Activated CD4-positive, alpha-beta T cell treated with anti-CD3 and anti-CD28 coated beads, Interleukin-2, amount 10 ng/mL, durations not matched to agents 24 days and 14 days (primary cell): ENCODE measurements at regions not wholly inside any gene's neighbourhood (a gene's known extent, or its start where the extent isn't known, plus 50 kb on each side); places are given as distances from the start of the nearest gene placed in this dataset.

Source experiments
- DNase-seq: peaks from one replicate; pipeline ENCODE4 v3.0.0; 2022
- H3K27ac Mint-ChIP-seq: one replicate; pipeline ENCODE4 v1.8.0; 2022; ENCODE audit warnings: mild to moderate bottlenecking, mixed read lengths
- H3K27me3 Mint-ChIP-seq: one replicate; pipeline ENCODE4 v1.8.0; 2022; ENCODE audit warnings: mixed read lengths
- H3K36me3 Mint-ChIP-seq: one replicate; pipeline ENCODE4 v1.8.0; 2022; ENCODE audit warnings: low read depth, mild to moderate bottlenecking, mixed read lengths
- H3K4me1 Mint-ChIP-seq: one replicate; pipeline ENCODE4 v1.8.0; 2021; ENCODE audit warnings: mixed read lengths
- H3K4me3 Mint-ChIP-seq: one replicate; pipeline ENCODE4 v1.8.0; 2022; ENCODE audit warnings: mild to moderate bottlenecking, moderate library complexity, mixed read lengths
- H3K9me3 Mint-ChIP-seq: one replicate; pipeline ENCODE4 v1.8.0; 2021; ENCODE audit warnings: mixed read lengths
- intact Hi-C: fragments of 100-400 bp; cut with micrococcal nuclease; formaldehyde crosslinking; loops from one replicate; pipeline ENCODE4 v1.15.1; 2023

DNA sequence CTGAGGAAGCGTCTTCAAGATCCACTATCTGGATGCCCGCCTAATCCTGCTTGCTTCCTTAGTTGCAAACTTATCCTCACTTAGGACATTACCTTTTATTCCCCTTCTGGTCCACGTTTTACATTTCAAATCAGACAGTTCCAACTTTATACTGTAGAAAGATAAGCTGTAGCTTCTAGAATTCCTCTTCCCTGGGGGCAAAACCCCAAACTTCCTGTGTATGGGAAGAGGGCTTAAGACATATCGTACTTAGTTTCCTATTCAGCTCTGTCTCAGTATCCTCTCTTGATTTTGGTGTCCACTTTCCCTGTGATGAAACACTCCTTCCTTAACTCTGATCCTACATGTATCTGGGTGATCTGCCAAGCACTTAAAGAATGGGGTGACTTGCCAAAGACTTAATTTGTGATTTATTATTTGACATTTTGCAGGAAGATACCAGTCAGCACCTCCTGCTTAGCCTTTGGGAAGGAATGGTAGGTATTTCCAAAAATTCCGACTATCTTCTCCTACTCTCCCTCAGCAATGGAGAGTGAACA is 245.2 kb downstream of the CDCA7 start:
- H3K27me3 Mint-ChIP-seq: no peaks in the 10 kb centered on the region
- H3K9me3 Mint-ChIP-seq: peaks cover 4% of the 10 kb centered on the region
- intact Hi-C loops: no loop called here
- H3K4me3 Mint-ChIP-seq: no peak overlapping the region
- H3K4me1 Mint-ChIP-seq: no peaks in the 10 kb centered on the region
- H3K27ac Mint-ChIP-seq: no peak overlapping the region
- no peak for DNase-seq
- no peaks in the 10 kb centered on the region for H3K36me3 Mint-ChIP-seq

DNA sequence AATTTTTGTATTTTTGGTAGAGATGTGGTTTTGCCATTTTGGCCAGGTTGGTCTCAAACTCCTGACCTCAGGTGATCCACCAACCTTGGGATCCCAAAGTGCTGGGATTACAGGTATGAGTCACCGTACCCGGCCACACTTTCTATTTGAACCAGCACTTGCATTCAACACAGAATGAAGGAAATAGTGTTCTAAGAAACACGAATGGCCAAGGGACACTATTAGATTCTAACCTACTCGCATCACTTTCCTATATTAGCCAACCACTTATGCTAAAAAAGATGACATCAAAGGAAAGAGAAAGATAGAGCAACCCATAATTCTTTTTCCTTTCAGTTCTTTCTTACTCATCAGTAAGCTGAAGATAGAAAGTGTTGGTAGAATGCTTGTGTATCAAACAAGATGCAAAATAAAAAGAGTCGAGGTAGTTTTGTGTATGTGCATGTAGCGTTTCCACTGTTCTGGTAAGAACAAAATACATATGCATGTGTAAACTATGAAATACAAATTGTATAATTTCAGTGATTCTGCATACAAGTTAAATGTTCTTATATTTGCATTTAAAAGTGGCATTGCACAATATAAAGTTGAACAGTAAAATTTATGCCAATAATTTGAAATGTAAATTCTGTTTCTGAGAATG is 247.6 kb downstream of the CDCA7 start:
- Mint-ChIP-seq H3K9me3 (peaks cover 4% of the 10 kb centered on the region), H3K27ac (no peak overlapping the region), H3K4me1 (no peaks in the 10 kb centered on the region), H3K4me3 (no peak overlapping the region), H3K27me3 (peaks cover 8% of the 10 kb centered on the region), H3K36me3 (no peaks in the 10 kb centered on the region)
- intact Hi-C loops: no loop called here
- no peak for DNase-seq

- peaks cover 4% of the 10 kb centered on the region for H3K9me3 Mint-ChIP-seq
Measured at GRCh38 chr2:173605994-173606393, 251.3 kb downstream of the CDCA7 start.

DNA sequence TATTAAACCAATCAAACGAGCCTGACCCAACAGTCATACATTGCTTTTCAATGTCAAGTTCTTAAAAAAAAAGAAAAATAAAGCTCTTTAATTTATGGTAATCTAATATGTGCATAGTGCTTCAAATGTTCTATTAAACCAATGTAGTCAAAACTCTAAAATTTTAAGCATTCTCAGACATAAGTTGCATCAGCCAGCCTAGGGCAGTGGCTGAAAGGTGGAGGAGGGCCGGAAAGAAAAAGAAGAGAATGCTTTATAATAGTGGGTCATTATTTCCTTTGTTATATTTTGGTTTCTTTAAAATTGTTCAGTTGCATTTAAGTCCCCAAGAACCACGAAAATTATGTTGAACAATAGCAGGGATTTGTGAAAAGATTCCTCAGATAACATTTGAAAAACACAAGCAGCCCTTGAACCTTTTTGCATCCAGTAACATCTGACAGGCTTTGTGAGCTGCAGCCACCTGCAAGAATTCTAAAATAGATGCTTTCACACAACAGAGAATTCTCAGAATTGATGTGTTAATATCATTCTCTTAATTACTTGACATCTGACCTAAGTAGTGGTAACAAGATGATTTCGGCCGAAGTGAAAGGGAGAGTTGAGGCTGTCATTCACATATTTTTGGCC is 252.1 kb downstream of the CDCA7 start:
- Mint-ChIP-seq H3K27ac (no peak overlapping the region), H3K9me3 (peaks cover 4% of the 10 kb centered on the region), H3K27me3 (peaks cover 23% of the 10 kb centered on the region), H3K4me3 (no peak overlapping the region), H3K4me1 (no peaks in the 10 kb centered on the region), H3K36me3 (no peaks in the 10 kb centered on the region)
- intact Hi-C loops: no loop called here
- DNase-seq: no peak

More at GRCh38 chr2:173605994-173606393, 251.3 kb downstream of the CDCA7 start:
- Mint-ChIP-seq H3K27me3 (peaks cover 21% of the 10 kb centered on the region), H3K27ac (no peak overlapping the region), H3K4me3 (no peak overlapping the region), H3K4me1 (no peaks in the 10 kb centered on the region), H3K36me3 (no peaks in the 10 kb centered on the region)
- intact Hi-C loops: no loop called here
- no peak for DNase-seq

DNA sequence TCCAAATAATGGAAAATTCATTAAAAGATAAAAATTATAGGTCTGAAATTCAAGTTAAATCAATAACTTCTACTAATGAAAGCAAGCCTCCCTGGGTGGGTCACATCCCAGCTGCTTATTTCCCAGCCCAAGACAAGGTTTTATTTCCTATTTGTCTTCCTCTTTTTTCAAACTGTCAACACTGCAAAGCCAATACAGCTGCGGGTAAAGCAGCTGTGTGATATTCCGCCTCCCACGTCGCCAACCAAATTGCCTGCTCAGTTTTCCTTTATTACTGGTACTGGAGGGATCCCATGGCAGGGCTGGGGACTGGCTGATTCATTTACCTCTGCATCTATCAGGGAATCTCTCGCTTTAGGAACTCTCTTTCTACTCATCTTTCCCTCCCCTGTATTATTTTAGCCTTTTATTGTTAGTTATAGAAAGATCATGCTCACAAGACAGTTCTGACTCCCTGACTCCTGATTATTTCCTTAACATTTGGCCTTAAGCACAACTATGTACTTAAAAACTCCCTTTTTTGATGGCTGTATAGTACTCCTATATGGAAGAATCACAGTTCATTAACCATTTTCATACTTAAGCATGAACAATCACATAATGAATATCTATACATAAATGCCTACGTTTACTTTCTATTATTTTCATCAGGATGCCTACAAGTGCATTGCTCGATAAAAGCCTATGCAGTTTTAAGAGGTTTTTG is 253.1 kb downstream of the CDCA7 start:
- Mint-ChIP-seq H3K4me1 (no peaks in the 10 kb centered on the region), H3K9me3 (peaks cover 4% of the 10 kb centered on the region), H3K4me3 (no peak overlapping the region), H3K36me3 (no peaks in the 10 kb centered on the region), H3K27ac (no peak overlapping the region), H3K27me3 (peaks cover 24% of the 10 kb centered on the region)
- intact Hi-C loops: no loop called here
- DNase-seq: no peak

DNA sequence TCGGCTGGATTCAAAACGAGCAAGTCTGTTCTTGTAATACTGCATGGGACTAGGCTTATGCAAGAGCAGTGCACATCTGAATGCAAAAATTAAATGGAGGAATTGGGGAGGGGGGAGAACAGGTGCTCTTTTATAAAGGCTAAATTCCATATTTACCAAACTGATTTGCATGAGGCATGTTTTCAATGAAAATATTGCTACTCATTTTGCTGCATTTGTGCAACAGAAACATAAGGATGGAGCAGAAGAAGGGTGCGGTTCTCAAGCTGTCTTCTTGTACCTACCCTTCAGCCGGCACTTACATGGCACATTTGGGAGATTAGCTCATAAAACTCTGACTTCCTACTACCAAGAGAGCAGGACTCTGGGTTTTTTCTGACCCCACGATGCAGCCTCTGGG is 256.4 kb downstream of the CDCA7 start:
- no peak overlapping the region for H3K4me3 Mint-ChIP-seq
- no peak for DNase-seq
- no peaks in the 10 kb centered on the region for H3K9me3 Mint-ChIP-seq
- intact Hi-C loops: no loop called here
- H3K27ac Mint-ChIP-seq: no peak overlapping the region
- H3K27me3 Mint-ChIP-seq: peaks cover 24% of the 10 kb centered on the region
- H3K4me1 Mint-ChIP-seq: no peaks in the 10 kb centered on the region
- H3K36me3 Mint-ChIP-seq: no peaks in the 10 kb centered on the region

DNA sequence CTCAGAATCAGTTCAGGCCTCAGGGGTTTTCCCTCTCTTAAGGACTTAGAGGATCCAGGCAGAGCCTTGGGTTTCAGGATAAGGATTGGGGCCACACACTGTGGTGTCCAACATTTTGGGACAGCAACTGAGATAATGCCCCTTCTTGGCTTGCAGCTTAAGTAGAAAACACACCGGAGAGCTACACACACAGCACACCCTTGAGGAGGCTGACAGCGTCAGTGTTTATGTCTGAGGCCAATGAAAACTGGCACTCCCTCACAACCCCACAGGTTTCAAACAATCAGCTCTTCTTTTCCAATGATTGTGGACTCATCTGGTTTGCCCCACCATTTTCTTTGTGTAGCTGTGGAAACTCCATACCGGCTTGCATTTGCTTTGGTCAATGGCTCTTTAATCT is 257.7 kb downstream of the CDCA7 start:
- Mint-ChIP-seq H3K4me3 (no peak overlapping the region), H3K27ac (no peak overlapping the region), H3K4me1 (no peaks in the 10 kb centered on the region), H3K36me3 (no peaks in the 10 kb centered on the region), H3K9me3 (no peaks in the 10 kb centered on the region), H3K27me3 (peaks cover 16% of the 10 kb centered on the region)
- no peak for DNase-seq
- intact Hi-C loops: no loop called here

DNA sequence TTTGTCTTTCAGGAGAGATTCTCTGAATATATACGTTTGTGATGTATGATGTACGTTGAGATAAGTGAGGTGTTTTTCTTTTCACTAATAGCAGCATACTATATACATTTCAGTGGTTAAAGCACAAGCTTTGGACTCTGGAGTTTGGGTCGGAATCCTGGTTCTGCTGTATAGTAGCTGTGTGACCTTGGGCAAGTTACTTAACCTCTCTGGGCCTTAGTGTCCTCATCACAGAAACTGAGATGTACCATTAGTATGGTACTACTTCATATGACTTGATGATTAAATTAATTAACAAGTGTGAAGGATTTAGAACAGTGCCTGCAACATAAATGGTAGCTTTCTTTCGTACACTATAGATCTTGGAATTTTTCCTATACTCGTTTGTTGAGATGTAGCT is 258.7 kb downstream of the CDCA7 start:
- no peaks in the 10 kb centered on the region for H3K4me1 Mint-ChIP-seq
- no peak overlapping the region for H3K27ac Mint-ChIP-seq
- no peaks in the 10 kb centered on the region for H3K9me3 Mint-ChIP-seq
- peaks cover 12% of the 10 kb centered on the region for H3K27me3 Mint-ChIP-seq
- no peak for DNase-seq
- intact Hi-C loops: no loop called here
- H3K4me3 Mint-ChIP-seq: no peak overlapping the region
- H3K36me3 Mint-ChIP-seq: no peaks in the 10 kb centered on the region

DNA sequence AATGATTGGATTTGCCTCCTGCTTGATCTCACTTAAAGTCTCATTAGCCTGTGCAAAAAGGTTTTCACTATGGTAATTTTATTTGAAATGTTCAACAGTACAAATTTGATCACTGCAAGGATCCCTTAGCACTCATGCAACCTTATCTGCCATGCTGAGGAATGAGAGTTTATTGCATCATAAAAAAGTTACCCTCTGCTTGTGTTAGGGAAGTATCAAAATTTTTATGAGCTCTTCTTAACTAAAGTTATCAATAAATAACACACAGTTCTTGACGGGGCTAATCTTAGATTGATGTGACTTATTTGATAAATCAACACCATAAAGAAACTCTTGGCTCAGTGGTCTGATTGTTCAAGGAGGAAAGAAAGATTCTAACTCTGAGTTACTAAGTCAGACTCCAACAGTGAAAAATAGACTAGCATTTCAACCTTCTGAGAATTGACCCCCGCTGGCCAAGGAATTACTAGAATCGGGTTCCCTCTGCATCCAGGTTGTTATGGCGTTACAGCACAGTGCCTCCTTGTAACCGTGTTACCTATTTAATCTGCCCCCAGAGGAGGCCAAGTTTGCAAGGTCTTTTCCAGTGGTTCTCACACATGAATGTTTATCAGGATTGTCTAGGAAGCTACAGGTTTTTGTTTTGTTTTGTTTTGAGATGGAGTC is 259.7 kb downstream of the CDCA7 start:
- H3K27ac Mint-ChIP-seq: no peak overlapping the region
- peaks cover 10% of the 10 kb centered on the region for H3K27me3 Mint-ChIP-seq
- intact Hi-C loops: no loop called here
- no peak for DNase-seq
- no peaks in the 10 kb centered on the region for H3K9me3 Mint-ChIP-seq
- H3K36me3 Mint-ChIP-seq: no peaks in the 10 kb centered on the region
- H3K4me1 Mint-ChIP-seq: no peaks in the 10 kb centered on the region
- no peak overlapping the region for H3K4me3 Mint-ChIP-seq

- Mint-ChIP-seq H3K27me3 (no peaks in the 10 kb centered on the region), H3K9me3 (no peaks in the 10 kb centered on the region), H3K4me1 (no peaks in the 10 kb centered on the region), H3K36me3 (no peaks in the 10 kb centered on the region), H3K27ac (no peak overlapping the region), H3K4me3 (no peak overlapping the region)
- intact Hi-C loops: no loop called here
- DNase-seq: no peak
Measured at GRCh38 chr2:173623438-173624319, 269.0 kb downstream of the CDCA7 start.

DNA sequence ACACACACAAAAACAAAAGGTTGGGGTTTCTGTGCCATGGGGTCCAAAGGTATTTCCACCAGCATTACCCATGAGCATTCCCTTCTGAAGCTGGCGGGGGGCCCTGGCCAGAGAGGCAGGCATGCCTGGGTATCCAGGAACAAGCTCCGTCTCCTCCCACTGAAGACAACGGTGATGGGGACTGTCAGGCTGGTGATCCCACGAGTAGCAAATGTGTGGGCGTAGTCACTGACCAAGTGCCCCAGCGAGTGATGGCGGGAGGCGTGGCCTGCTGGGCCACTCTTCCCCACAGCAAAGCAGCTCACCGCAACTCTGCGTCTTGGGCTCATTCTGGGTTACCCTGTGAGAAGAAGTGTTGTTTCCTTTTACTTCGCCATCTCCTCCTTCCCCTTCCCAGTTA is 270.6 kb downstream of the CDCA7 start:
- H3K36me3 Mint-ChIP-seq: no peaks in the 10 kb centered on the region
- H3K9me3 Mint-ChIP-seq: no peaks in the 10 kb centered on the region
- H3K27ac Mint-ChIP-seq: no peak overlapping the region
- H3K27me3 Mint-ChIP-seq: no peaks in the 10 kb centered on the region
- intact Hi-C loops: no loop called here
- DNase-seq: no peak
- H3K4me3 Mint-ChIP-seq: no peak overlapping the region
- no peaks in the 10 kb centered on the region for H3K4me1 Mint-ChIP-seq

- H3K4me1 Mint-ChIP-seq: no peaks in the 10 kb centered on the region
- intact Hi-C loops: no loop called here
- no peaks in the 10 kb centered on the region for H3K9me3 Mint-ChIP-seq
- no peaks in the 10 kb centered on the region for H3K36me3 Mint-ChIP-seq
- DNase-seq: no peak
- no peak overlapping the region for H3K4me3 Mint-ChIP-seq
- no peak overlapping the region for H3K27ac Mint-ChIP-seq
- H3K27me3 Mint-ChIP-seq: peaks cover 3% of the 10 kb centered on the region
Measured at GRCh38 chr2:173629076-173629475, 274.4 kb downstream of the CDCA7 start.

DNA sequence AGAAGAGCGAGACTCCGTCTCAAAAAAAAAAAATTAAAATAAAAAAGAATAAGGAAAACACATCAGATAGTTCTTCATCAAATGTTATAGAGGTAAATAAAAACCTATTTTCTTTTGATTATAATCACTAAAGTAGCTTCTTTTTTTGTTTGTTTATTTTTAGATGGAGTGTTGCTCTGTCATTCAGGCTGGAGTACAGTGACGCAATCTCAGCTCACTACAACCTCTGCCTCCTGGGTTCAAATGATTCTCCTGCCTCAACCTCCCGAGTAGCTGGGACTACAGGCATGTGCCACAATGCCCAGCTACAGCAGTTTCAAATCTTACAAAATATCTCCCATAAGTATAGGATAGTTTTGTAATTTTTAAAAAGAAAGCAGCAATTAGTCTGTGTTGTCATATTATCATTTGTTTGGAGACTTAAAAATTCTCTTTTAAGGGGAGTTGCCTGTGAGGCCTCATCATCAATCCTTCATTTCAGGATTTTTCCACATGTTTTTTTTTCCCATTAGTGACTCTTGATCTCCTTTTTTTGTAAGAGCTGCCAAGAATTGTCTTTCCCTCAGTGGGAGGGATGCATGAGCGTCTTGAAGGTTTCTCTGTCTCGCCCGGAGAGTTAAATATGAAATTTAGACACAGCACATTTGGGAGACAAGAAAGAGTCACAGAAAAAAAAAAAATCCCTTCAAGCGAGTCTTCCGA is 275.9 kb downstream of the CDCA7 start:
- Mint-ChIP-seq H3K9me3 (no peaks in the 10 kb centered on the region), H3K27me3 (peaks cover 9% of the 10 kb centered on the region), H3K36me3 (no peaks in the 10 kb centered on the region), H3K4me1 (no peaks in the 10 kb centered on the region), H3K27ac (no peak overlapping the region), H3K4me3 (no peak overlapping the region)
- intact Hi-C loops: no loop called here
- no peak for DNase-seq
